ENCODE measurements at regions not wholly inside any gene's neighbourhood (a gene's known extent, or its start where the extent isn't known, plus 50 kb on each side); places are given as distances from the start of the nearest gene placed in this dataset.

- DNase-seq (ENCODE audit: low spot score): no peak
- no peak for FAIRE-seq
Measured at GRCh38 chr7:28292834-28293526, 112.4 kb upstream of the JAZF1 start.

- FAIRE-seq (no peak), DNase-seq (ENCODE audit: low spot score) (no peak)
Measured at GRCh38 chr7:28293527-28293835, 112.9 kb upstream of the JAZF1 start.

- peak; percentile 46 for DNase-seq (ENCODE audit: low spot score)
- no peak for FAIRE-seq
Measured at GRCh38 chr7:28296571-28297483, 115.5 kb upstream of the CREB5 start.

- DNase-seq (ENCODE audit: low spot score) (no peak), FAIRE-seq (no peak)
Measured at GRCh38 chr7:28297801-28298459, 114.4 kb upstream of the CREB5 start.

- DNase-seq (ENCODE audit: low spot score) (peak; percentile 78), FAIRE-seq (no peak)
Measured at GRCh38 chr7:28298870-28299518, 113.3 kb upstream of the CREB5 start.

GRCh38 chr7:28299556-28299955 lies 112.8 kb upstream of the CREB5 start:
- FAIRE-seq: no peak
- DNase-seq (ENCODE audit: low spot score): no peak

DNA sequence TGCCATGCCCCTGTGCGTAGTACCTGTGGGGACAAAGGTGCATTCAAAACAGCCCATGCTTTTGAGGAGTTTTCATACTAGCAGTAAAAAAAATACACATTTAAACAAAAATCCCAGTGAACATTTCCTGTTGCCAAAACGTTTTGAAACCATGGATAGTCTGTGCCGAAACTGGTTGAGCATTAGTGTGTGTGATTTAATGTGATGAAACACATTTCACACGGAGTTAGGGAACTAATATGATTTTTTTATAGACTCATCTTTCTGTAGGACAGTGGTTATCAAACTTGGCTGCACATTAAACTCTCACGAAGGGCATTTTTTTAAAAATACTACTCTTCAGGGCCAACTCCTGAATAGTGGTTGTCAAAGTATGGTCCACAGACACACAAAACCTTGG lies 111.8 kb upstream of the CREB5 start:
- FAIRE-seq (no peak), DNase-seq (ENCODE audit: low spot score) (no peak)

DNA sequence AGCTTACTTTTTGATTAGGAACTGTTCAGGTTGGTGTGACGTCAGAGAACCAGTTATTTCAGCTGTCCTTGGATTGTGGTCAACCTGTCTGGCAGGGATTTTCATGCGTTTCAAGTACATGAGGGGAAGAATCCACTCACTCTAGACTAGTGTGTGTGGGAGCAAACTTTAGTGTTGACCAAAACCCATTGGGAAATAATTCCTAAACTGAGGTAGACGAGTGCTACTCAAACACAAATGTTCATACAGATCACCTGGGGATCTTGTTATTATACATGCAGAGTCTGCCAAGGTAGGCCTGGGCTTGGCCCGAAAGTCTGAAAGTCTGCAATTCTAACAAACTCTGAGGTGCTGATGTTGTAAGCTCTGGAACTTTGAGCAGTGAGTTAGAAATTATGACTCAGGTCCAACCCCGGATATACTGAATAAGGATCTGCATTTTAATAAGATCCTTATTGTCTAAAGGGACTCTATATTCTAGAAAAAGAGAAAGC lies 111.1 kb upstream of the CREB5 start:
- FAIRE-seq (peak; percentile 55), DNase-seq (ENCODE audit: low spot score) (no peak)

GRCh38 chr7:28304290-28304689 lies 108.0 kb upstream of the CREB5 start:
- DNase-seq (ENCODE audit: low spot score): no peak
- FAIRE-seq: no peak

- FAIRE-seq (peak; percentile 76), DNase-seq (ENCODE audit: low spot score) (no peak)
Measured at GRCh38 chr7:28309704-28310459, 102.4 kb upstream of the CREB5 start.

GRCh38 chr7:28310460-28310848 lies 101.9 kb upstream of the CREB5 start:
- DNase-seq (ENCODE audit: low spot score) (no peak), FAIRE-seq (no peak)

DNA sequence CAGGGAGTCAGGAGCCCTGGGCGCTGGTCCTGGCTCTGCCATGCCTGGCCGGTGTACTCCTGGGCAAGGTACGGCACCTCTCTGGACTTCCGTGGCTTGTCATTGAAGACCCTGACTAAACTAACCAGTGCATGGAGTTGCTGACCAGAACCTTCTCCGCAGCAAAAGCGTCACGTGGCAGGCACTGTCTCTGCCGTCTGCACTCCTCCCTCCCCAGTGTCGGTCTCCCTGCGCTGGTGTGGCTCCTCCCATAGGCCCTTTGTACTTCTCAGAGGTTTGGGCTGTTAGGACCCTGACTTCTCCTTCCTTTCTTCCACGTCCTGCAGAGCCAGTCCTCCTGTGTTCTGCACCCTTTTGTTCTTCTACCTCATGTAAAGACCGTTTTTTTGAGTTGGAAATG lies 100.6 kb upstream of the CREB5 start:
- FAIRE-seq (no peak), DNase-seq (ENCODE audit: low spot score) (no peak)

DNA sequence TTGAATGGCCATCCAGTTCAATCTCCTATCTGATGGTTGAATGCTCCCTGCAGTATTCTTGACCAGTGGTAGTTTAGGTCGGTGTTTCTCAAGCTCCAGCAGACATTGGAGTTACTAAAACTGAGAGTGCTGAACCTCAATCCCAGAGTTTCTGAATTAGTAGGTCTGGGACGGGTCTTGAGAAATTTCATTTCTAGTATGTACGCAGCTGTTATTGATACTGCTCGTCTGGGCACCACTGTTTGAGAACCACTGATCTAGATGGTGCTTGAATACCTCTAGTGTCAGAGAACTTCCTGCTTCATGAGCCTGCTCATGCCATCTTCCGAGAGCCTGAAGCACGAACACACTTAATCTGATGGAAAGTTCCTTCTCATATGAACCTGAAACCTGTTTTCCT lies 99.4 kb upstream of the CREB5 start:
- no peak for DNase-seq (ENCODE audit: low spot score)
- peak; percentile 42 for FAIRE-seq

DNA sequence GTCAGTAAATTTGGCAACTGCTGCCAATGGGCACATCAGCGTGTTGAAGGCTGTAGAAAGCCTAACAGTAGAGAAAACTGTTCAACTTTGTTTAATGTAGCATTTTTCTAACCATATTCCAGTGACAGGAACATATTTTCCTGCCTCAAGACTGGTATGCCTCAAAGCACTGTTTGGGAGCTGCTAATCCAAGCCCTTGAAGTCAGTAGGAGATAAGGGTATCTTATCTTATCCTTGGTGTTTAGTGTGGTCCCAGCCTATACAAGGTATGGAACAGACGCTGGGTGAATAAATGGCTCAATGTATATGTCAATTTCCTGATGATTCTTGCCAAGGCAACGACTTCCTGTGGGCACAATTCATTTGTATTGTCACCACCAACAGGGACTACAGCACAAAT lies 97.5 kb upstream of the CREB5 start:
- FAIRE-seq (no peak), DNase-seq (ENCODE audit: low spot score) (no peak)

DNA sequence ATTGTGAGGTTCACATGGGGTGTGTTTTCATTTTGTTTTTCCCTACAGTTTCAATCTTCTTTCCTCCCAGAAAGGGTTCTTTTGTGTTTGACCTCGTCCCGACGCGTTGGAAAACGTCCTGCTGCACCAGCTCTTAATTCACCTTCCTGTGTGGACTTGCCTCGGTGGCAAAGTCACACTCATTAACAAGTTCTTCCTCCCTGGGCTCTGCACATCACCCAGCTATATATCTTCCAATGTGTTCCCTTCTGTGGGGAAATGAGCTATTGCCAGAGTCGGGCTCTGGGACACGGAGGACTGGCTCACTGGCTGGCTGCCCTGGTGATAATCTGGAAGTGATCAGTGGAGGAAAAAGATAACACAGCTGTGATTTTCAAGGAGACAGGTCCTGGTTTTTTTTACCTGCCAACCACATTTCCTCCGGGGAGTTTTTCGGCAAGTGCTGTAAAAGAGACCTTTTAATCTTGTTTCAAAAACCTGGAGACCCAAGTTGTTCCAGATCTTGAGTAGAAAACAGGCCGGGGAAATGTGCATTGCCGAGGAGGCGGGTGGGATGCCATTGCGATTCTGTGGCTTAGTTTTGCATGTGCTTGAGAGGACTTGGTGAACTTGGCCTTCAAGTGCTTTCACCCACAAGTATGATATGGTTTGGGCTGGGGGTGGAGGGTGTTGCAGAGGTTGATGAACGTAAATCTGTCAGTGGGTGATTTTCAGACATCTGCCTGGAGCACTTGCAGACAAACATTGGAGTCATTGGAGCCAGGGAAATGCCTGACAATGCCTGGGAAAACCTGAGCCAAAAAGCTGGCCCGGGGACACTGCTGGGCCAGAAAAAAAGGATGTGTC lies 96.5 kb upstream of the CREB5 start:
- DNase-seq (ENCODE audit: low spot score) (no peak), FAIRE-seq (peak; percentile 5)

- DNase-seq (ENCODE audit: low spot score): no peak
- FAIRE-seq: no peak
Measured at GRCh38 chr7:28316489-28316888, 95.8 kb upstream of the CREB5 start.

DNA sequence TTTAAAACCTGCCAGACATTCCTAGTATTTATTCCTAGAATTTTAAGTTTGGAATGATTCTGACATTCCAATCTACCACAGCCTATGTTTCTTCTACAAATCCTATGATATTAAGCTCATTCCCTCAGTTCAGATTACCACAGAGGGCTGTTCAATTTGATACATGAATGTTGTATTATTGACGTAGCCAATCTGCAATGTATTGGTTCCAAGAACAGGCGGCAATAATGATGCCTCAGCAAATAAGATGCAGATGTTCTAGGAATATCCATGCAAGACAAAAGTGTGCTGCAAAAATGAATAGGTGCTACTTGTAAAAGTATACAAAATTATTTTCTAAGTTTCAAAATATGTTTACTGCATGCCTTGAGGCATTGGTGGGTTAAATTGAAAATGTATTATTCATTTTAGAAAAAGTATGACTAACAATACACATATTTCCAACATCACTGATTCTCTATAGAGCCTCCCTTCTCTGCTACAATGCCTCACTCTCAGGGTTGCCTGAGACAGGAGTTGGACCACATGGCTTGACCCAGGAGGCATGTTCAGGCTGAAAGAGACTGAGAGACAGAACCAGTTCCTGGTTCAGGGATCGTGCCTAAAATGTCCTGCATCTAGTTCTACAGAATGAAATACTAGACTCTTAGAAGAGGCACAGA lies 94.1 kb upstream of the CREB5 start:
- FAIRE-seq (peak; percentile 70), DNase-seq (ENCODE audit: low spot score) (no peak)

DNA sequence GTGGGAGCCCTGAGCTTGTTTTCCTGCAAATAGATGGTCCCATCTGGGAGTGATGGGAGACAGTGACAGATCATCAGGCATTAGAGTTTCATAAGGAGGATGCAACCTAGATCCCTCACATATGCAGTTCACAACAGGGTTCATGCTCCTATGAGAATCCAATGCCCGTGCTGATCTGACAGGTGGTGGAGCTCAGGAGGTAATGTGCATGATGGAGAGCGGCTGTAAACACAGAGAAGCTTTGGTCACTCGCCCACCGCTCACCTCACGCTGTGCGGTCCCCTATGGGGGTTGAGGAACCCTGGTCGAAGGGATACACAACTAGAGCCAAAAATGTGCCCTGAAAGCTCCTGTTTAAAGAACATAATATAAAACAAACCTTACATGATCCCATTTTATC lies 88.5 kb upstream of the CREB5 start:
- DNase-seq (ENCODE audit: low spot score) (no peak), FAIRE-seq (no peak)

GRCh38 chr7:28328146-28328545 lies 84.2 kb upstream of the CREB5 start:
- DNase-seq (ENCODE audit: low spot score): no peak
- FAIRE-seq: no peak

Data from urothelium cell line (cell line).